Activated T-helper 2 cell treated with anti-CD3 and anti-CD28 coated beads, Interferon-gamma antibody, Interleukin-2, Interleukin-4, amounts not matched to agents 10 μg/mL and 5 μg/mL and 100 μg/mL, durations not matched to agents 14 hours and 24 hours and 36 hours (primary cell): ENCODE measurements at regions not wholly inside any gene's neighbourhood (a gene's known extent, or its start where the extent isn't known, plus 50 kb on each side); places are given as distances from the start of the nearest gene placed in this dataset.

Source experiments
- DNase-seq: peaks from one replicate; pipeline ENCODE4 v3.0.0; 2021; ENCODE audit warnings: low spot score
- H3K27ac Mint-ChIP-seq: one replicate; pipeline ENCODE4 v1.8.0; 2021; ENCODE audit warnings: mixed read lengths
- H3K27me3 Mint-ChIP-seq: one replicate; pipeline ENCODE4 v1.8.0; 2021; ENCODE audit warnings: low read depth, mixed read lengths
- H3K36me3 Mint-ChIP-seq: one replicate; pipeline ENCODE4 v1.8.0; 2021; ENCODE audit warnings: low read depth, mixed read lengths
- H3K4me1 Mint-ChIP-seq: one replicate; pipeline ENCODE4 v1.8.0; 2021; ENCODE audit warnings: low read depth, mixed read lengths
- H3K4me3 Mint-ChIP-seq: one replicate; pipeline ENCODE4 v1.8.0; 2021; ENCODE audit warnings: low read depth, mild to moderate bottlenecking, moderate library complexity, mixed read lengths
- H3K9me3 Mint-ChIP-seq: one replicate; pipeline ENCODE4 v1.8.0; 2021; ENCODE audit warnings: mixed read lengths
- intact Hi-C: fragments of 100-400 bp; cut with micrococcal nuclease; formaldehyde crosslinking; loops from one replicate; pipeline ENCODE4 v1.15.1; 2023

- Mint-ChIP-seq H3K36me3 (no peaks in the 10 kb centered on the region), H3K9me3 (peaks cover 11% of the 10 kb centered on the region), H3K27ac (no peak overlapping the region), H3K4me1 (no peaks in the 10 kb centered on the region), H3K27me3 (no peaks in the 10 kb centered on the region), H3K4me3 (no peak overlapping the region)
- DNase-seq = no peak
- intact Hi-C loops = no loop called here
These were observed 128.6 kb downstream of the SOX9 start for GRCh38 chr17:72249441-72249840.

- Mint-ChIP-seq H3K4me3 (no peak overlapping the region), H3K4me1 (no peaks in the 10 kb centered on the region), H3K27ac (no peak overlapping the region), H3K27me3 (no peaks in the 10 kb centered on the region), H3K36me3 (no peaks in the 10 kb centered on the region), H3K9me3 (peaks cover 8% of the 10 kb centered on the region)
- intact Hi-C loops = no loop called here
- no peak for DNase-seq
These were observed 129.4 kb downstream of the SOX9 start for GRCh38 chr17:72250206-72250605.

GRCh38 chr17:72253597-72253996 lies 132.8 kb downstream of the SOX9 start:
- no peak overlapping the region for H3K27ac Mint-ChIP-seq
- peaks cover 17% of the 10 kb centered on the region for H3K9me3 Mint-ChIP-seq
- intact Hi-C loops = no loop called here
- DNase-seq = no peak
- no peak overlapping the region for H3K4me3 Mint-ChIP-seq
- H3K27me3 Mint-ChIP-seq = no peaks in the 10 kb centered on the region
- no peaks in the 10 kb centered on the region for H3K36me3 Mint-ChIP-seq
- no peaks in the 10 kb centered on the region for H3K4me1 Mint-ChIP-seq

GRCh38 chr17:72254808-72255449 lies 134.1 kb downstream of the SOX9 start:
- Mint-ChIP-seq H3K27ac (no peak overlapping the region), H3K27me3 (no peaks in the 10 kb centered on the region)
- intact Hi-C loops = no loop called here

GRCh38 chr17:72255481-72255880 lies 134.7 kb downstream of the SOX9 start:
- H3K9me3 Mint-ChIP-seq = peaks cover 13% of the 10 kb centered on the region
- intact Hi-C loops = no loop called here
- no peak overlapping the region for H3K27ac Mint-ChIP-seq
- H3K4me1 Mint-ChIP-seq = no peaks in the 10 kb centered on the region
- H3K27me3 Mint-ChIP-seq = no peaks in the 10 kb centered on the region
- no peak overlapping the region for H3K4me3 Mint-ChIP-seq
- no peaks in the 10 kb centered on the region for H3K36me3 Mint-ChIP-seq
- no peak for DNase-seq

More at GRCh38 chr17:72254808-72255449, 134.1 kb downstream of the SOX9 start:
- peaks cover 13% of the 10 kb centered on the region for H3K9me3 Mint-ChIP-seq
- H3K4me1 Mint-ChIP-seq = no peaks in the 10 kb centered on the region
- H3K4me3 Mint-ChIP-seq = no peak overlapping the region
- no peak for DNase-seq
- no peaks in the 10 kb centered on the region for H3K36me3 Mint-ChIP-seq

- intact Hi-C loops = no loop called here
- H3K27me3 Mint-ChIP-seq = no peaks in the 10 kb centered on the region
- peaks cover 17% of the 10 kb centered on the region for H3K9me3 Mint-ChIP-seq
- no peaks in the 10 kb centered on the region for H3K36me3 Mint-ChIP-seq
- H3K4me1 Mint-ChIP-seq = no peaks in the 10 kb centered on the region
- H3K4me3 Mint-ChIP-seq = no peak overlapping the region
- no peak overlapping the region for H3K27ac Mint-ChIP-seq
- no peak for DNase-seq
These were observed 137.9 kb downstream of the SOX9 start for GRCh38 chr17:72258711-72259110.

GRCh38 chr17:72259922-72260321 lies 139.1 kb downstream of the SOX9 start:
- Mint-ChIP-seq H3K27ac (no peak overlapping the region), H3K4me3 (no peak overlapping the region), H3K4me1 (no peaks in the 10 kb centered on the region), H3K27me3 (no peaks in the 10 kb centered on the region), H3K9me3 (peaks cover 17% of the 10 kb centered on the region), H3K36me3 (no peaks in the 10 kb centered on the region)
- no peak for DNase-seq
- intact Hi-C loops = no loop called here

GRCh38 chr17:72262766-72263165 lies 141.9 kb downstream of the SOX9 start:
- H3K27me3 Mint-ChIP-seq = no peaks in the 10 kb centered on the region
- DNase-seq = no peak
- intact Hi-C loops = no loop called here
- no peak overlapping the region for H3K27ac Mint-ChIP-seq
- H3K4me1 Mint-ChIP-seq = no peaks in the 10 kb centered on the region
- no peak overlapping the region for H3K4me3 Mint-ChIP-seq
- no peaks in the 10 kb centered on the region for H3K36me3 Mint-ChIP-seq
- H3K9me3 Mint-ChIP-seq = peaks cover 11% of the 10 kb centered on the region

- no peaks in the 10 kb centered on the region for H3K4me1 Mint-ChIP-seq
- no peaks in the 10 kb centered on the region for H3K36me3 Mint-ChIP-seq
- no peak overlapping the region for H3K4me3 Mint-ChIP-seq
- H3K27me3 Mint-ChIP-seq = no peaks in the 10 kb centered on the region
- no peak for DNase-seq
- H3K27ac Mint-ChIP-seq = no peak overlapping the region
- H3K9me3 Mint-ChIP-seq = peaks cover 4% of the 10 kb centered on the region
- intact Hi-C loops = no loop called here
These were observed 144.0 kb downstream of the SOX9 start for GRCh38 chr17:72264682-72265405.

GRCh38 chr17:72266112-72266775 lies 145.4 kb downstream of the SOX9 start:
- H3K27me3 Mint-ChIP-seq = no peaks in the 10 kb centered on the region
- H3K27ac Mint-ChIP-seq = no peak overlapping the region
- peaks cover 2% of the 10 kb centered on the region for H3K9me3 Mint-ChIP-seq
- H3K4me1 Mint-ChIP-seq = no peaks in the 10 kb centered on the region
- no peaks in the 10 kb centered on the region for H3K36me3 Mint-ChIP-seq
- intact Hi-C loops = no loop called here
- H3K4me3 Mint-ChIP-seq = no peak overlapping the region
- DNase-seq = no peak

- Mint-ChIP-seq H3K9me3 (no peaks in the 10 kb centered on the region), H3K4me1 (no peaks in the 10 kb centered on the region), H3K4me3 (no peak overlapping the region), H3K27me3 (no peaks in the 10 kb centered on the region), H3K27ac (no peak overlapping the region), H3K36me3 (no peaks in the 10 kb centered on the region)
- no peak for DNase-seq
- intact Hi-C loops = no loop called here
These were observed 146.8 kb downstream of the SOX9 start for GRCh38 chr17:72267601-72268000.

- H3K4me1 Mint-ChIP-seq = no peaks in the 10 kb centered on the region
- H3K27me3 Mint-ChIP-seq = no peaks in the 10 kb centered on the region
- no peak overlapping the region for H3K4me3 Mint-ChIP-seq
- H3K36me3 Mint-ChIP-seq = no peaks in the 10 kb centered on the region
- no peaks in the 10 kb centered on the region for H3K9me3 Mint-ChIP-seq
- intact Hi-C loops = no loop called here
- no peak overlapping the region for H3K27ac Mint-ChIP-seq
- no peak for DNase-seq
These were observed 147.6 kb downstream of the SOX9 start for GRCh38 chr17:72268431-72268830.

- H3K27me3 Mint-ChIP-seq = no peaks in the 10 kb centered on the region
- no peak overlapping the region for H3K27ac Mint-ChIP-seq
- H3K4me1 Mint-ChIP-seq = no peaks in the 10 kb centered on the region
These were observed 149.6 kb downstream of the SOX9 start for GRCh38 chr17:72270273-72270924.

More at GRCh38 chr17:72270273-72270924, 149.6 kb downstream of the SOX9 start:
- no peaks in the 10 kb centered on the region for H3K36me3 Mint-ChIP-seq
- no peak overlapping the region for H3K4me3 Mint-ChIP-seq
- intact Hi-C loops = no loop called here
- peaks cover 3% of the 10 kb centered on the region for H3K9me3 Mint-ChIP-seq
- no peak for DNase-seq
